ENCODE measurements at regions not wholly inside any gene's neighbourhood (a gene's known extent, or its start where the extent isn't known, plus 50 kb on each side); places are given as distances from the start of the nearest gene placed in this dataset.
A peak's percentile ranks its signal among the peaks of the same experiment; 100 is the strongest.

DNA sequence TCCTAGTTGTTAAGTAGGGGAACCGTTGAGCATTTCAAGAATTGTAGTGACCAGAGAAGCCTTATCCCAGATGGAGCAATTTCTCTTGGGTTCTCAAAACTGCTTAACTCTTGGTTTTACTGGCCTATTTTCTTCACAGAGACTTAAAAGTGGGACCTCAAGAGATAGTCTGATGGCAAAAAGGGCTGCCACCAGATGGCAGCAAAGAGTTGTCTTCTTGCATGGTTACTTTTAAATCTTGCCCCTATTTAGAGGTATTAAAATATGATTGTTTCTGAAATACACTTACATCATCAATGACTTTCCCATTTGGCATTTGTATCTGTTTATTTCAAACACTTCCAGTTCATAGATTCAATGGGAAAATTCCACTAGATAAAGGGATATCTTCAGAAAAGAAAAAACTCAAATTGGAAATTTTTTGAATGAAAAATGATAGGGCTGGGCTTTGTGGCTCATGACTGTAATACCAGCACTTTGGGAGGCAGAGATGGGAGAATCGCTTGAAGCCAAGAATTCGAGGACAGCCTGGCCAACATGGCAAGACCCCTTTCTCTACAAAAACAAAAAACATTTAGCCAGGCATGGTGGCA lies 69.9 kb upstream of the CNTN1 start:
- TF ChIP-seq, protein P1, sequence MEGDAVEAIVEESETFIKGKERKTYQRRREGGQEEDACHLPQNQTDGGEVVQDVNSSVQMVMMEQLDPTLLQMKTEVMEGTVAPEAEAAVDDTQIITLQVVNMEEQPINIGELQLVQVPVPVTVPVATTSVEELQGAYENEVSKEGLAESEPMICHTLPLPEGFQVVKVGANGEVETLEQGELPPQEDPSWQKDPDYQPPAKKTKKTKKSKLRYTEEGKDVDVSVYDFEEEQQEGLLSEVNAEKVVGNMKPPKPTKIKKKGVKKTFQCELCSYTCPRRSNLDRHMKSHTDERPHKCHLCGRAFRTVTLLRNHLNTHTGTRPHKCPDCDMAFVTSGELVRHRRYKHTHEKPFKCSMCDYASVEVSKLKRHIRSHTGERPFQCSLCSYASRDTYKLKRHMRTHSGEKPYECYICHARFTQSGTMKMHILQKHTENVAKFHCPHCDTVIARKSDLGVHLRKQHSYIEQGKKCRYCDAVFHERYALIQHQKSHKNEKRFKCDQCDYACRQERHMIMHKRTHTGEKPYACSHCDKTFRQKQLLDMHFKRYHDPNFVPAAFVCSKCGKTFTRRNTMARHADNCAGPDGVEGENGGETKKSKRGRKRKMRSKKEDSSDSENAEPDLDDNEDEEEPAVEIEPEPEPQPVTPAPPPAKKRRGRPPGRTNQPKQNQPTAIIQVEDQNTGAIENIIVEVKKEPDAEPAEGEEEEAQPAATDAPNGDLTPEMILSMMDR (IDR thresholded peaks at IDR 0.05): peak; percentile 35 to 69 (median 56)
- no peak for TF ChIP-seq POLR2A (IDR thresholded peaks at IDR 0.05)
- H3K4me3 ChIP-seq: no peak overlapping the region
- H3K27me3 ChIP-seq: no peaks in the 10 kb centered on the region
- no peaks in the 10 kb centered on the region for H3K9me3 ChIP-seq
- ATAC-seq: no peak
- no peak overlapping the region for H3K27ac ChIP-seq
- no peaks in the 10 kb centered on the region for H3K4me1 ChIP-seq
- DNase-seq: peak in 1 of 5 donors; percentile 31
- 41 to 48% (median 45%) methylated on average over 3 of the region's 3 CpGs for WGBS, 4 donors
- intact Hi-C loops (cut with DNase I): loop anchor here in 7 of 10 donors (2.0 to 10.0 kb wide), 4 partner anchors 292 to 302 kb away; no protein-coding TSS in a partner anchor
- H3K36me3 ChIP-seq: no peaks in the 10 kb centered on the region

DNA sequence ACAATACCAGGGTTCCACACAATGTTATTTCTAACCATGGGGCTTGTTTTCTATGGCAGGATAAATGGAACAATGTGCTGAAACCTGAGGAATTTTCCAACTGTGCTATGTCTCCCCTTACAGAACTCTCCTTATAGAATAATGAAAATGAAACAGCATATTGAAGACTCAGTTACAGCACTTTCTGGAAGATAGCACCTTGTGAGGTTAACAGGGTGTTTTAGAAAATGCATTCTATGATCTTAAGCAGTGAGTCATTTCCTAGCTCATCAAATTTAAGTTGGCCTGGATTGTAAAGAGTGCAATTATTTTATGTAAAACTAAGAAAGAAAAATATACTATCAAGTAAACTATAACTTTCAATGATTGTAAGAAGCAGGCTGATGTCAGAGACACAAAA lies 60.1 kb upstream of the CNTN1 start:
- H3K27me3 ChIP-seq: no peaks in the 10 kb centered on the region
- H3K36me3 ChIP-seq: no peaks in the 10 kb centered on the region
- ATAC-seq (no peak), DNase-seq (no peak)
- intact Hi-C loops (cut with DNase I): no loop called here
- H3K27ac ChIP-seq: no peak overlapping the region
- H3K4me3 ChIP-seq: no peak overlapping the region
- no peak for TF ChIP-seq POLR2A (IDR thresholded peaks at IDR 0.05)
- TF ChIP-seq, protein P1 (IDR thresholded peaks at IDR 0.05): no peak
- H3K9me3 ChIP-seq: no peaks in the 10 kb centered on the region
- H3K4me1 ChIP-seq: no peaks in the 10 kb centered on the region

DNA sequence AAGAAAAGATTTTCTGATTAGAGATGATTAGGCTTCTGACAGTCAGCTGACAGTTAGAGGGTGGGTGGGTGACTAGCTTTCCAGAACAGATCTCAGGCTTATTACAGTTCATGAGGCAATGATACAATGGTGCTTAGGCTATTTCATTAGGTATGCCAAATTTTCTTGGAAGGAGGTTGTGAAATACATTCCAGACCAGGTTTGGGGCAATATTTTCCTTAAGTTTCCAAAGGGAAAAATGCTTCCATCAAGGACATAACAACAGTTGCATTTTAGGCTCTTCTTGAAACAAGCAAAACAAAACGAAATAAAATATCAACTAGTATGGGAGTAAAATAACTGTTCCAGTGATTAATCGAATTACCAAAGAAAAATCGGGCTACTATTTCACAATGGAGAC lies 59.3 kb upstream of the CNTN1 start:
- Histone ChIP-seq H3K27me3 (no peaks in the 10 kb centered on the region), H3K4me1 (no peaks in the 10 kb centered on the region), H3K27ac (no peak overlapping the region), H3K4me3 (no peak overlapping the region), H3K36me3 (no peaks in the 10 kb centered on the region), H3K9me3 (no peaks in the 10 kb centered on the region)
- DNase-seq (no peak), ATAC-seq (no peak)
- intact Hi-C loops (cut with DNase I): no loop called here
- TF ChIP-seq, protein P1 (IDR thresholded peaks at IDR 0.05): no peak
- no peak for TF ChIP-seq POLR2A (IDR thresholded peaks at IDR 0.05)
- WGBS, 4 donors: 59 to 77% (median 67%) methylated on average over 3 of the region's 3 CpGs

DNA sequence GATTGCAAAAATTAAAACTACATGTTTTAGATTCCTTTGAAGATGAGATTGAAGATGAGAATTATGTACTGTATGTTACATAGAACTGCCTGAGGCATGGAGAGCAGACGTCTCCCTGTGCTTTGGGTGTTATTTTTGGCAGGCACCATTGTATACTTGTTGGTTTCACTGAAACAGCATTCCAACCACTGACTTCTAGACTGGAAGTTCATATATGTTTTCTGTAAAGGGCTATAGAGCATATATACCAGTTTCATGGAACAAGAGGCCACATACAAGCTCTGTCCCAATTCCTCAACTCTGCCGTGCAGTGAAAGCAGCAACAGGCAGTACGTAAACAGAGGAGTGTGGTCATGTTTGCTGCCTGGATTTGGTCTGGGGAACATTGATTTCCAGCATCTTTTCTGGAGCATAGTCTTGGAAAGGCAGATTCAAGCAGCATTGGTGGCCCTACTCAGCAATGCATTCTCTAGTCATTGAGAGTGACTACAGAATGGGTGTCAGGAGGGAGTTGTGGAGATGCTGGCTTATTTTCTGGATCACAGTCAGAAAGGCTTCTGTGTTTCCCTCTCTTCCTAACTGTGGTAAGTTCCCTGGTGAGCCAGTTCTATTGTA lies 57.6 kb upstream of the CNTN1 start:
- H3K4me3 ChIP-seq: no peak overlapping the region
- no peak for ATAC-seq
- no peaks in the 10 kb centered on the region for H3K4me1 ChIP-seq
- H3K36me3 ChIP-seq: no peaks in the 10 kb centered on the region
- intact Hi-C loops (cut with DNase I): no loop called here
- DNase-seq: no peak
- peaks cover 0 to 4% (median 0%) of the 10 kb centered on the region in 12 donors for H3K9me3 ChIP-seq
- no peak overlapping the region for H3K27ac ChIP-seq
- 47 to 59% (median 49%) methylated on average over 3 of the region's 3 CpGs for WGBS, 4 donors
- TF ChIP-seq, protein P1 (IDR thresholded peaks at IDR 0.05): no peak
- no peak for TF ChIP-seq POLR2A (IDR thresholded peaks at IDR 0.05)
- H3K27me3 ChIP-seq: no peaks in the 10 kb centered on the region
